Adrenal gland (tissue), 5 donors: ENCODE measurements at regions not wholly inside any gene's neighbourhood (a gene's known extent, or its start where the extent isn't known, plus 50 kb on each side); places are given as distances from the start of the nearest gene placed in this dataset.

Experiments
- POLR2A ChIP-seq, 2 donors: fragments of 450-650 bp; IDR thresholded peaks; one replicate each; pipeline ENCODE4 v1.6.1; 2017; ENCODE audit warnings: antibody characterized with exemption in 2 of 2, mild to moderate bottlenecking in 2 of 2, moderate library complexity in 1 of 2
- TF ChIP-seq, protein P1 (sequence below), 6 experiments: fragments of 450-650 bp in 4 of 6; fragments of 200-600 bp in 2 of 6; sonication (generic) in 1 of 6; IDR thresholded peaks; 1 replicate in 5 of 6; 2 replicates in 1 of 6; pipeline versions ENCODE4 v1.5.1 to v1.8.0; 2016 to 2021; ENCODE audit warnings: antibody characterized with exemption in 6 of 6, mild to moderate bottlenecking in 2 of 6, moderate library complexity in 1 of 6
- donor health status: DM: no; HTN: no; CAD: no.

DNA sequence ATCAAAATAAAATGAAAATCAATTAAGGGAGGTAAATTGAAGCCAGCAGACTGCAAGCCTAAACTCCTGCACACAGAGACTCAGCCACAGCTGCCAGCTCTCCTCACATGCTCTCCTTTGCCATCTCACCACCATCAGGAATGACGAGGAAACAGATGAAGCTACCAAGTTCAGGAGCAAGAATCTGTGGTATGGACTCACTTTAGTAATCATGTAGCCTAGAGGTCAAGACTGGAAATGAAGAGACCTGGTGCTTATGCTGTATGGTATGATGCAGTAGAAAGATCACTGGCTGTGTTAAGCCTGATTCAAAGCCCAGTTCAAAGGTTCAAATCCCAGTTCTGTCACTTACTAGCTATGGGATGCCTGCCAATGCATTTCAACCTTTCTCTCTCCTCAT is 78.9 kb upstream of the CAMK1G start:
- TF ChIP-seq, protein P1, sequence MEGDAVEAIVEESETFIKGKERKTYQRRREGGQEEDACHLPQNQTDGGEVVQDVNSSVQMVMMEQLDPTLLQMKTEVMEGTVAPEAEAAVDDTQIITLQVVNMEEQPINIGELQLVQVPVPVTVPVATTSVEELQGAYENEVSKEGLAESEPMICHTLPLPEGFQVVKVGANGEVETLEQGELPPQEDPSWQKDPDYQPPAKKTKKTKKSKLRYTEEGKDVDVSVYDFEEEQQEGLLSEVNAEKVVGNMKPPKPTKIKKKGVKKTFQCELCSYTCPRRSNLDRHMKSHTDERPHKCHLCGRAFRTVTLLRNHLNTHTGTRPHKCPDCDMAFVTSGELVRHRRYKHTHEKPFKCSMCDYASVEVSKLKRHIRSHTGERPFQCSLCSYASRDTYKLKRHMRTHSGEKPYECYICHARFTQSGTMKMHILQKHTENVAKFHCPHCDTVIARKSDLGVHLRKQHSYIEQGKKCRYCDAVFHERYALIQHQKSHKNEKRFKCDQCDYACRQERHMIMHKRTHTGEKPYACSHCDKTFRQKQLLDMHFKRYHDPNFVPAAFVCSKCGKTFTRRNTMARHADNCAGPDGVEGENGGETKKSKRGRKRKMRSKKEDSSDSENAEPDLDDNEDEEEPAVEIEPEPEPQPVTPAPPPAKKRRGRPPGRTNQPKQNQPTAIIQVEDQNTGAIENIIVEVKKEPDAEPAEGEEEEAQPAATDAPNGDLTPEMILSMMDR (IDR thresholded peaks at IDR 0.05): no peak
- TF ChIP-seq POLR2A (IDR thresholded peaks at IDR 0.05): no peak
